MM.1S (cell line): ENCODE measurements at regions not wholly inside any gene's neighbourhood (a gene's known extent, or its start where the extent isn't known, plus 50 kb on each side); places are given as distances from the start of the nearest gene placed in this dataset.

Source experiments
- DNase-seq: peaks from one replicate; pipeline ENCODE4 v3.0.0-alpha.2; 2015
- H2AFZ ChIP-seq: fragments of 300-600 bp; sonication (generic); 2 replicates; pipeline ENCODE4 v1.6.0; 2016; ENCODE audit warnings: antibody characterized with exemption, low read length
- H3F3A ChIP-seq: fragments of 300-600 bp; sonication (generic); 2 replicates; pipeline ENCODE4 v1.6.1; 2016; ENCODE audit warnings: mild to moderate bottlenecking, antibody characterized with exemption, low read length, moderate library complexity, mixed read lengths; ENCODE audit not compliant: insufficient read depth
- H3K27ac ChIP-seq: fragments of 300-600 bp; sonication (generic); 2 replicates; pipeline ENCODE4 v1.5.1; 2016; ENCODE audit warnings: mild to moderate bottlenecking, low read length
- H3K27me3 ChIP-seq: fragments of 300-600 bp; sonication (generic); replicated peaks from 2 replicates; pipeline ENCODE4 v1.6.0; 2016; ENCODE audit warnings: low read length; ENCODE audit not compliant: insufficient read depth
- H3K36me3 ChIP-seq: fragments of 300-600 bp; sonication (generic); replicated peaks from 2 replicates; pipeline ENCODE4 v1.6.1; 2016; ENCODE audit warnings: mild to moderate bottlenecking, low read length, mixed read lengths; ENCODE audit not compliant: insufficient read depth
- H3K4me1 ChIP-seq: fragments of 300-600 bp; sonication (generic); 2 replicates; pipeline ENCODE4 v1.6.1; 2016; ENCODE audit warnings: low read length, mixed read lengths
- H3K4me2 ChIP-seq: fragments of 300-600 bp; sonication (generic); 2 replicates; pipeline ENCODE4 v1.6.0; 2016; ENCODE audit warnings: low read depth, low read length
- H3K4me3 ChIP-seq: fragments of 300-600 bp; sonication (generic); 2 replicates; pipeline ENCODE4 v1.5.1; 2016; ENCODE audit warnings: low read length, mixed read lengths
- H3K79me2 ChIP-seq: fragments of 300-600 bp; sonication (generic); 2 replicates; pipeline ENCODE4 v1.6.1; 2016; ENCODE audit warnings: mixed run types, low read length, mixed read lengths
- H3K9ac ChIP-seq: fragments of 300-600 bp; sonication (generic); 2 replicates; pipeline ENCODE4 v1.6.1; 2016; ENCODE audit warnings: low read length, mixed read lengths
- H3K9me2 ChIP-seq: fragments of 300-600 bp; sonication (generic); replicated peaks from 2 replicates; pipeline ENCODE4 v1.6.1; 2016; ENCODE audit warnings: mild to moderate bottlenecking, low read length, mixed read lengths; ENCODE audit not compliant: insufficient read depth
- H3K9me3 ChIP-seq: fragments of 300-600 bp; sonication (generic); replicated peaks from 2 replicates; pipeline ENCODE4 v1.6.1; 2016; ENCODE audit warnings: mild to moderate bottlenecking, low read length, mixed read lengths; ENCODE audit not compliant: insufficient read depth
- H4K20me1 ChIP-seq: fragments of 300-600 bp; sonication (generic); 2 replicates; pipeline ENCODE4 v1.6.1; 2016; ENCODE audit warnings: mild to moderate bottlenecking, low read length, moderate library complexity, mixed read lengths; ENCODE audit not compliant: insufficient read depth
- CTCF ChIP-seq: fragments of 300-600 bp; sonication (generic); IDR thresholded peaks from 2 replicates; pipeline ENCODE4 v1.5.1; 2016; ENCODE audit warnings: antibody characterized with exemption, low read length, mixed read lengths
- EZH2 ChIP-seq: fragments of 300-600 bp; sonication (generic); optimal IDR thresholded peaks from 2 replicates; pipeline ENCODE3; 2017; ENCODE audit warnings: low read depth, mild to moderate bottlenecking, antibody characterized with exemption, low read length, mixed read lengths
- EZH2phosphoT487 ChIP-seq: fragments of 300-600 bp; sonication (generic); IDR thresholded peaks from 2 replicates; pipeline ENCODE4 v1.6.1; 2018; ENCODE audit warnings: antibody characterized with exemption, low read length

DNA sequence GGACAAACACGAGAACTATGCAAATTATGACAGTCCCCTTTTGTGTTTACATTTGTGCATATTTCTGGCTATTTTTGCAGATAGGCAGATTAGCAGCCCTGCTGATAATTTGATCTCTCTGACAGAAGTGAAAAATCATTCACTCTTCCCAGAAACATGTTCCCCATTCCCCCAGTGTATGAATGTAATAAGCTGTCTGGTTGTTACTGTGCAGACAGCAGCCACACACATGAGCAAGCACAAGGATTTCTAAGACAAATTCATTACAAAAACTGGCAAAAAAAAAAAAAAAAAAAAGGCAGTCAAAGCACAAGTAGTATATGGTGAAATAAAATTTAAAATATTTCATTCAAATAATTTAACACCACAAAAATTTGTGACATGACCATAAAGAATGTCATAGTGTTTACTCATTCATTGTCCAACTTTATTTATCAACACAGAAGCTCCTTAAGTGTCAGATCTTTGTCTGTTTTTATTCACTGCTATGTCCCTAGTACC is 95.5 kb upstream of the VGLL2 start:
- Histone ChIP-seq H2AFZ (no peak overlapping the region), H3K27ac (no peak overlapping the region), H3K79me2 (no peaks in the 10 kb centered on the region), H3K9me2 (no peaks in the 10 kb centered on the region), H3K36me3 (no peaks in the 10 kb centered on the region), H3K9ac (no peak overlapping the region), H3K4me2 (no peak overlapping the region), H4K20me1 (no peaks in the 10 kb centered on the region), H3K27me3 (no peaks in the 10 kb centered on the region), H3K9me3 (no peaks in the 10 kb centered on the region), H3K4me3 (no peak overlapping the region), H3F3A (no peaks in the 10 kb centered on the region), H3K4me1 (no peaks in the 10 kb centered on the region)
- no peak for DNase-seq
- no peak for TF ChIP-seq EZH2
- TF ChIP-seq CTCF, result no peak
- no peak for TF ChIP-seq EZH2phosphoT487

GRCh38 chr6:117174835-117175360 is 90.5 kb upstream of the VGLL2 start:
- Histone ChIP-seq H2AFZ (no peak overlapping the region), H3K9me3 (no peaks in the 10 kb centered on the region), H3F3A (no peaks in the 10 kb centered on the region), H4K20me1 (no peaks in the 10 kb centered on the region), H3K9ac (no peak overlapping the region), H3K79me2 (no peaks in the 10 kb centered on the region), H3K4me3 (no peak overlapping the region), H3K4me1 (no peaks in the 10 kb centered on the region), H3K27me3 (no peaks in the 10 kb centered on the region), H3K36me3 (no peaks in the 10 kb centered on the region), H3K27ac (no peak overlapping the region), H3K9me2 (no peaks in the 10 kb centered on the region), H3K4me2 (no peak overlapping the region)
- TF ChIP-seq EZH2phosphoT487 (no peak), EZH2 (no peak), CTCF (no peak)
- DNase-seq, result no peak

DNA sequence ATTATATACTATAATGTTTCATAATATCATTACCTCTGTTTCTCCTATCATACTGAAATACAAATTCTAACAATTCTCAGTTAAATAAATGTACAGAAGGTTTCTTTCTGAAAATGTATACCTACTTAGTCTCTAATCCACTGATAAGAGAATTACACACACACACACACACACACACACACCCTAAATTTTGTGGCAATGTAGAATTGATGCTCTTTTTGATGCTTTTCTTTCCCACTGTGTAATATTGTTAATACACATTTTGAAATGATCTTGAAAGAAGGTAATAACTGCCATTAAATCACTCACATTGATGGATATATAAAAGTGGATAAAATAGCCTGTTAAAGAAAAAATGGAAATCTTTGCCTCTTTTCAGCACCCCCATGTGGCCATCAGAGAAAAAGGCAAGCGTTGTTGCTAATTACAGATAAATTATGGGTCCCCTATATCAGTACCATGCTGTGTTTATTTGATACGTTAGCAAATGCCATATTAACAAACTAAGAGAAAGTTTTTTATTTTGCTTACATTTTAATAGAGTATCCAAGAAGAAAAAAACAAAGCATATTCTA is 76.6 kb upstream of the VGLL2 start:
- Histone ChIP-seq H3K4me1 (no peaks in the 10 kb centered on the region), H3K9me3 (no peaks in the 10 kb centered on the region), H3K36me3 (no peaks in the 10 kb centered on the region), H3K79me2 (no peaks in the 10 kb centered on the region), H3K4me3 (no peak overlapping the region), H4K20me1 (no peaks in the 10 kb centered on the region), H2AFZ (no peak overlapping the region), H3K9ac (no peak overlapping the region), H3F3A (no peaks in the 10 kb centered on the region), H3K9me2 (no peaks in the 10 kb centered on the region), H3K27ac (no peak overlapping the region), H3K27me3 (no peaks in the 10 kb centered on the region), H3K4me2 (no peak overlapping the region)
- peak; percentile 25 for DNase-seq
- TF ChIP-seq EZH2 (no peak), CTCF (peak; percentile 69)
